Omental fat pad (tissue), 3 donors: ENCODE measurements at regions not wholly inside any gene's neighbourhood (a gene's known extent, or its start where the extent isn't known, plus 50 kb on each side); places are given as distances from the start of the nearest gene placed in this dataset.
"Not testable (repeated sequence)": the region's sequence is repeated elsewhere in the genome, so short reads cannot be mapped to it uniquely, and the experiment has no call there.

Experiments used
- ATAC-seq: fragments of 150-250 bp; one replicate; pipeline ENCODE4 v1.9.1; 2016; ENCODE audit warnings: mild to moderate bottlenecking, moderate library complexity; ENCODE audit not compliant: low FRiP score
- DNase-seq: peaks from one replicate; pipeline ENCODE4 v3.0.0-alpha.2; 2019; ENCODE audit warnings: low spot score
- TF ChIP-seq, protein P1 (sequence below), 3 donors: fragments of 450-650 bp; IDR thresholded peaks; one replicate each; pipeline ENCODE4 v1.5.1; 2016 to 2017; ENCODE audit warnings: antibody characterized with exemption in 3 of 3, mild to moderate bottlenecking in 3 of 3, moderate library complexity in 2 of 3

- no peak for DNase-seq
- no peak for ATAC-seq
- TF ChIP-seq, protein P1, sequence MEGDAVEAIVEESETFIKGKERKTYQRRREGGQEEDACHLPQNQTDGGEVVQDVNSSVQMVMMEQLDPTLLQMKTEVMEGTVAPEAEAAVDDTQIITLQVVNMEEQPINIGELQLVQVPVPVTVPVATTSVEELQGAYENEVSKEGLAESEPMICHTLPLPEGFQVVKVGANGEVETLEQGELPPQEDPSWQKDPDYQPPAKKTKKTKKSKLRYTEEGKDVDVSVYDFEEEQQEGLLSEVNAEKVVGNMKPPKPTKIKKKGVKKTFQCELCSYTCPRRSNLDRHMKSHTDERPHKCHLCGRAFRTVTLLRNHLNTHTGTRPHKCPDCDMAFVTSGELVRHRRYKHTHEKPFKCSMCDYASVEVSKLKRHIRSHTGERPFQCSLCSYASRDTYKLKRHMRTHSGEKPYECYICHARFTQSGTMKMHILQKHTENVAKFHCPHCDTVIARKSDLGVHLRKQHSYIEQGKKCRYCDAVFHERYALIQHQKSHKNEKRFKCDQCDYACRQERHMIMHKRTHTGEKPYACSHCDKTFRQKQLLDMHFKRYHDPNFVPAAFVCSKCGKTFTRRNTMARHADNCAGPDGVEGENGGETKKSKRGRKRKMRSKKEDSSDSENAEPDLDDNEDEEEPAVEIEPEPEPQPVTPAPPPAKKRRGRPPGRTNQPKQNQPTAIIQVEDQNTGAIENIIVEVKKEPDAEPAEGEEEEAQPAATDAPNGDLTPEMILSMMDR (IDR thresholded peaks at IDR 0.05): no peak
Observed at GRCh38 chr3:13140596-13140995, 67.4 kb upstream of the IQSEC1 start.

GRCh38 chr3:13139471-13140065 is 66.3 kb upstream of the IQSEC1 start:
- no peak for ATAC-seq
- TF ChIP-seq, protein P1 (IDR thresholded peaks at IDR 0.05): no peak
- no peak for DNase-seq

DNA sequence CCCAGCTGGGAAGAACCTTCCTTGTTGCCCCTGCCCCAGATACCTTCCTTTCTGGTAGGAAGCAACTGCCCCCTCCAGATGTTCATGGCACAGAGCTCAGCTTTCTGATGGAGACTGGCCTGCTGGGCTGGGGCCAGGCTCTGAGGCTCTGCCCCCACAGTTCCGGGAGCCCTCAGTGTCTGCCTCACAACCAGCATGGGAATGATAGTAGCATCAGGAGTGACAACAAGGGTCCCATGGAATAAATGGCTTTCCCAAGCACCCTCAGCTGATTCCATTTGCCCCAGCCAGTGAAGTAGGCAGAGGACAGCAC is 65.6 kb upstream of the IQSEC1 start:
- TF ChIP-seq, protein P1 (IDR thresholded peaks at IDR 0.05): no peak
- ATAC-seq: no peak
- DNase-seq: no peak

- ATAC-seq (no peak), DNase-seq (no peak)
- TF ChIP-seq, protein P1 (IDR thresholded peaks at IDR 0.05): no peak
Observed at GRCh38 chr3:13137941-13138832, 65.0 kb upstream of the IQSEC1 start.

DNA sequence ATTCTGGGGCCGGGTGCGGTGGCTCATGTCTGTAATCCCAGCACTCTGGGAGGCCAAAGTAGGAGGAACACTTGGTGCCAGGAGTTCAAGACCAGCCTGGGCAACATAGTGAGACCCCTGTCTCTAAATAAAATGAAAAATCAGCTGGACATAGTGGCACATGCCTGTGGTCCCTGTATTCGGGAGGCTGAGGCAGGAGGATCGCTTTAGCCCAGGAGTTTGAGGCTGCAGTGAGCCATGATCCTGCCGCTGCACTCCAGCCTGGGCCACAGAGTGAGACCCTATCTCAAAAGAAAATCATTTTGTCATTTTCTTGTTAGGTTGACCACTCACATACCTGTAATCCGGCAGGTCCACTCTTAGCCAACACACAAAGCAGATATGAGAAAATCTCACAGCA is 63.6 kb upstream of the IQSEC1 start:
- not testable (repeated sequence) for DNase-seq, ATAC-seq

GRCh38 chr3:13136426-13136825 is 63.2 kb upstream of the IQSEC1 start:
- ATAC-seq (no peak), DNase-seq (no peak)
- TF ChIP-seq, protein P1 (IDR thresholded peaks at IDR 0.05): no peak

- ATAC-seq (no peak), DNase-seq (no peak)
- TF ChIP-seq, protein P1 (IDR thresholded peaks at IDR 0.05): no peak
Observed at GRCh38 chr3:13135811-13136321, 62.6 kb upstream of the IQSEC1 start.
